Colon (tissue), 2 donors: ENCODE measurements at regions not wholly inside any gene's neighbourhood (a gene's known extent, or its start where the extent isn't known, plus 50 kb on each side); places are given as distances from the start of the nearest gene placed in this dataset.

Experiments used
- FAIRE-seq: peaks from 2 replicates; lab custom pipeline; 2012; peaks lifted over from hg19 to GRCh38; lab: Jason Lieb, UNC
- donor health status: control.
- donor health status: control.

- no peak for FAIRE-seq
These were observed 98.6 kb downstream of the BCL2L11 start for GRCh38 chr2:111219285-111219684.

- FAIRE-seq: no peak
These were observed 99.2 kb downstream of the BCL2L11 start for GRCh38 chr2:111219734-111220505.

GRCh38 chr2:111220962-111221361, 100.2 kb downstream of the BCL2L11 start:
- FAIRE-seq: no peak

GRCh38 chr2:111221701-111222100, 101.0 kb downstream of the BCL2L11 start:
- no peak for FAIRE-seq

- FAIRE-seq: no peak
These were observed 101.6 kb downstream of the BCL2L11 start for GRCh38 chr2:111222204-111222866.

- FAIRE-seq: no peak
These were observed 105.1 kb downstream of the BCL2L11 start for GRCh38 chr2:111225856-111226255.

- no peak for FAIRE-seq
These were observed 106.4 kb downstream of the BCL2L11 start for GRCh38 chr2:111226876-111227700.

GRCh38 chr2:111227716-111228141, 107.0 kb downstream of the BCL2L11 start:
- FAIRE-seq: no peak

- FAIRE-seq: no peak
These were observed 111.0 kb downstream of the BCL2L11 start for GRCh38 chr2:111231532-111232252.

GRCh38 chr2:111235192-111236015, 114.7 kb downstream of the BCL2L11 start:
- FAIRE-seq: no peak

- no peak for FAIRE-seq
These were observed 115.3 kb downstream of the BCL2L11 start for GRCh38 chr2:111236025-111236424.

- no peak for FAIRE-seq
These were observed 117.6 kb downstream of the BCL2L11 start for GRCh38 chr2:111238296-111238695.

- FAIRE-seq: no peak
These were observed 118.4 kb downstream of the BCL2L11 start for GRCh38 chr2:111239107-111239506.

GRCh38 chr2:111239581-111240249, 119.0 kb downstream of the BCL2L11 start:
- no peak for FAIRE-seq

GRCh38 chr2:111243295-111243694, 122.6 kb downstream of the BCL2L11 start:
- no peak for FAIRE-seq

GRCh38 chr2:111244864-111245263, 124.2 kb downstream of the BCL2L11 start:
- FAIRE-seq: no peak

GRCh38 chr2:111246620-111247061, 125.9 kb downstream of the BCL2L11 start:
- FAIRE-seq: no peak

GRCh38 chr2:111247491-111247890, 126.8 kb downstream of the BCL2L11 start:
- FAIRE-seq: no peak

- no peak for FAIRE-seq
These were observed 129.1 kb downstream of the BCL2L11 start for GRCh38 chr2:111249806-111250205.

GRCh38 chr2:111250448-111251030, 129.8 kb downstream of the BCL2L11 start:
- FAIRE-seq: no peak
